Stimulated activated CD4-positive, alpha-beta T cell treated with anti-CD3 and anti-CD28 coated beads, Interleukin-1b, Interleukin-23, amount 100 ng/mL, for 1 hour (primary cell): ENCODE measurements at regions not wholly inside any gene's neighbourhood (a gene's known extent, or its start where the extent isn't known, plus 50 kb on each side); places are given as distances from the start of the nearest gene placed in this dataset.

Experiments used
- DNase-seq, 2 donors: peaks; one replicate each; pipeline ENCODE4 v3.0.0-alpha.2; 2020; ENCODE audit warnings: low read depth in 2 of 2

DNA sequence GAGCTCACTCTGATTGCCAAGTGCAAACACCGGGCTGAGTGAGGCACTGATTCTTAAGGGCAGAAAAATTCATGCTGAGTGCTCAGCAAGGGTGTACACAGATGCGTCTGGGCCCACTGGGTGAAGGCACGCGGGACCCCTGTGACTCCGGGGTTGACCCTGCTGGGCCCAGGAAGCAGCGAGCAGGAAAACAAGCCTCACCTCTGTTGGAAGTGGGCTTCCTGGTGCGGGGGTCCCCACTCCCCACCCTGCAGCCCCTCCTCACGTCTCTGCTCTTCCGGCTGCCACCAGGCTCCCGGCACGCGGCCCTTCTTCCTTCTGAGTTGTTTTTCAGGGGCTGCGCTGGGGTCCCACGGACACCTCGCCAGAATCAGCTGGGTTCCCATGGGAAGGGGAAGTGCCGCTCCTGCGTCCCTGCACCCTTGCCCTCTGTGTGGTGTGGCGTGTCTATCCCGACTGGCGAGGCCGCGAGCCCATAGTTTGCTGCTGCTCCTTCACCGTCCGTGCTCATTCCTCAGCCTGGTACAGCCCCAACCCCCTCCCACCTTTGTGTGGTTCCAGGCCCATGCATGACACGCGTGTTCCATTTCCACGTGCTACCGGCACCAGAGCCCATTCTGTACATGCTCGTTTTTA, 80.6 kb upstream of the BHLHE23 start:
- no peak for DNase-seq

GRCh38 chr20:63086421-63087235, 79.9 kb upstream of the BHLHE23 start:
- DNase-seq = no peak

DNA sequence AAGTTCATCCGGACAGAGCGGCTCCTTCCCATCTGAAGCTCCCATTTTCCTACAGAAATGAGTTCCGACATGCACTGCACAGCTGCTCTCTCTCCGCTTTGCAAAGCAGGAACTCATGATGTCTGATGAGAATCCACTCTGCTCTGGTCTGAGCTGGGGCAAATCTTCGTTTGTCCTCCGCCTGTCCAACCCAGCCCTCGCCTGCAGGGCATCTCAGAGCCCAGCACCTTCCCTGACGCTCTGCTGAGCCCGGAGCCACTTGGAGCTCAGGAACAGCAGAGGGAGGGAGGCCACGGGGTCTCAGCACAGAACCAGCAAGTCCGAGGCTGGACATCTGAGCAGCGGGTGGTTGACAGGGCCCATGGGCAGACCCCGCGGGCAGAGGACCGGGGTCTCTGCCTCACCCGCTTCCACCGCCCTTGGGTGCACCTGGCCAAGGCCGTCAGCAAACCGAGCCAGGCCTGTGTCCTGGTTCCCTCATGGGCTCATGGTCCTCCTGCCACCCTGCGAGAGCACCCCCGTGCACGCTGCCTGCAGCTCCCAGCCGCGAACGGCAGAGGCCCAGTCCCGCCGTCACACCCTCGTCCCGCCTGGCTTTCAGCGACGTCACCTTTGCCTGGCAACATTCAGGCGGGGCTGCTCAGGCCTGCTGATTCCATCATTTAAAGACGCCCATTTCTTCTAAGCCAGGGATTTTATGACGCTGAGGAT, 78.5 kb upstream of the BHLHE23 start:
- DNase-seq = no peak

- DNase-seq = no peak
Observed at GRCh38 chr20:63084563-63084927, 77.8 kb upstream of the BHLHE23 start.

DNA sequence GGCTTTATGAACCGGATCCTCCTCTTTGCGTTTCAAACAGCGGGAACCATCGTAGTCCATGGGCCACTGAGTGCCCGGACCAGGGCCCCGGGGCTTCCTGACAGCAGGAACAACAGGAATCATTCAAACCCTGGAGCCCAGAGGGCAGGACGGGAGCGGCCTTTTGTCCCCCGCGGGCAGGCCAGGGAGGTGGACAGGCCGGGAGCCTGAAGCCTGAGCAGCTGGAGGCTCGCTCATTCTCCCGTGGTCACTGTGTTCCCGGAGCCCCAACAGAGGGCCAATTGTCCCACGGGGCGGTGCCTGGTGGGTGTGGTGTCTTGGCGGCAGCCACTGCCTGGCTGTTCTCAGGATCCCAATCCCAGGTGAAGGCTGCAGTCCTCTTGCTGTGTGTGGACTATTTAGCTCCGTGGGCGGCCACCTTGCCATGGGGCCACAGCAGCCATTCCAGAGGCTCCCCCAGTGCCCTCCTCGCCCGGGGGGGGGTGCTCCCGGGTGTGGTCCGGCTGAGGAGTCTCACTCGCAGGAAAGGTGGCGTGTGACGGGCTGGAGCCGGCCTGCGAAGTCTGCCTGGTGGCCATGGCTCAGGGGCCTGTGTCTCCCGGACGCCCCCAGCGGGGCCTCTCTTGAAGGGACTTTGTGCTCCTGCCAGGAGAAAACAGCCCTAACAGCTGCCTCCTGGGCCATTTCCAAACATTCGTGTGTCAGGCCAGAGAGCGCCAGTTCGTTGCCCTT, 77.2 kb upstream of the BHLHE23 start:
- DNase-seq = no peak

DNA sequence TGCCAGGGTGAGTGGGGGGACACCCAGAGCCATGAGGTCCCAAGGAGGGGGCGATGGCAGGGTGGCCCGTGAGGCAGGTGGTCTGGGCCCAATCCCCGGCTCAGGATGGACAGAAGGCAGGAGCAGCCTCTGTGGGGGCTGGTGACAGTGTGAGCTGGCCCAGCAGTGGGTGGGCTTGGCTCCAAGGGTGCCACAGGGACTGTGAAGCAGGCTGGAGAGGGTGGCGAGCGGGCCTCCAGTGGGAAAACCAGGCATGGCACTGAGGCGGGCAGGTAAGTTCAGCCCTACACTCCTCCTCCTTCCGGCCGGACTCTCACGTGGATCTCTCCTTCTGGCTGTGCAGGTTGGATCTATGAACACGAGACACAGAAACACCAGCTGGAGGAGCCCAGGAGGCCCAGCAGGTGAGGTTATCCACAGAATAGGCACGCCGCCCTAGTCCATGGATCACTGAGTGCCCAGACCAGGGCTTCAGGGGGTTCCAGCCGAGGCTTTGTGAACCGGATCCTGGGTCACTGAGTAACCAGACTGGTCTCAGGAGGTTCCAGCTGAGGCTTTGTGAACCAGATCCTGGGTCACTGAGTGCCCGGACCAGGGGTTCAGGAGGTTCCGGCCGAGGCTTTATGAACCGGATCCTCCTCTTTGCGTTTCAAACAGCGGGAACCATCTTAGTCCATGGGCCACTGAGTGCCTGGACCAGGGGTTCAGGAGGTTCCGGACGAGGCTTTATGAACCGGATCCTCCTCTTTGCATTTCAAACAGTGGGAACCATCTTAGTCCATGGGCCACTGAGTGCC, 76.4 kb upstream of the BHLHE23 start:
- no peak for DNase-seq

GRCh38 chr20:63082308-63082938, 75.7 kb upstream of the BHLHE23 start:
- DNase-seq = no peak

DNA sequence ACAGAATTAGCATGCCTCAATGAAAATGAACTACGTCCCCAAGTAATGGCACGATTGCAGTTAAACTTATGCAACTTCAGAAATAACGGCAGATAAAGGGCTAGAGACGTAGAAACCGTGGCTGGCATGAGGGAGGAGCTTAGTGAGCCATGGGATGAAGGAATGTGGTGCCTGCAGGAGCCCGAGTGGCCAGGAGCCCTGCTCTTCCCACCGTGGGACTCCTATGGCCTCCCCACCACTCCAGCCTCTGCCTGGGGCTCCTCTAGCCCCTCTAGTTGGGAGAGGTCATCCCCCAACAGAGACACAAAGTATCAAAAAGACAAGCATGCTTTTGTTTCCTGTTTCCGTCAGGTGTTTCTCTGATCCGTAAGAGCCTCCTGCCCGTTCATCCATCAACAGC, 75.1 kb upstream of the BHLHE23 start:
- DNase-seq = no peak

- no peak for DNase-seq
Observed at GRCh38 chr20:63081351-63081750, 74.6 kb upstream of the BHLHE23 start.

GRCh38 chr20:63080811-63081210, 74.0 kb upstream of the BHLHE23 start:
- no peak for DNase-seq

- DNase-seq = no peak
Observed at GRCh38 chr20:63080411-63080810, 73.6 kb upstream of the BHLHE23 start.

- DNase-seq = no peak
Observed at GRCh38 chr20:63079971-63080370, 73.2 kb upstream of the BHLHE23 start.

- DNase-seq = no peak
Observed at GRCh38 chr20:63077705-63078104, 70.9 kb upstream of the BHLHE23 start.

GRCh38 chr20:63076421-63076820, 69.7 kb upstream of the BHLHE23 start:
- DNase-seq = no peak

- DNase-seq = no peak
Observed at GRCh38 chr20:63074631-63075030, 67.9 kb upstream of the BHLHE23 start.

- DNase-seq = no peak
Observed at GRCh38 chr20:63074182-63074581, 67.4 kb upstream of the BHLHE23 start.

DNA sequence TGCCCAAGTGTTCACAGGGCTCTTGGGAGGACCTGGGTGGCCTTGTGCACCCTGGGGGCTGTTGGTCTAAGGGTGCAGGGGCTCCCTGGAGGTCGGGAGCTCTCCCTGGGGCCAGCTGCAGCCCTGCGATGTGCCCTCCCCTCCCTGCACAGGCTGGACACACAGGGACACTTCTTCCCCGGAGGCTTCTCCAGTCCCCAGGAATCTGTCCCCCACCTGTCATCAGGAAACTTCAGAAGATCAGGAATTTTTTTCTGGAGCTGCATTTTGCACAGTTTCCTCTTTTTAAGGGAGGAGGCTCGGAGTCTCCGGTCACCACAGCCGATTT, 66.9 kb upstream of the BHLHE23 start:
- DNase-seq = no peak

DNA sequence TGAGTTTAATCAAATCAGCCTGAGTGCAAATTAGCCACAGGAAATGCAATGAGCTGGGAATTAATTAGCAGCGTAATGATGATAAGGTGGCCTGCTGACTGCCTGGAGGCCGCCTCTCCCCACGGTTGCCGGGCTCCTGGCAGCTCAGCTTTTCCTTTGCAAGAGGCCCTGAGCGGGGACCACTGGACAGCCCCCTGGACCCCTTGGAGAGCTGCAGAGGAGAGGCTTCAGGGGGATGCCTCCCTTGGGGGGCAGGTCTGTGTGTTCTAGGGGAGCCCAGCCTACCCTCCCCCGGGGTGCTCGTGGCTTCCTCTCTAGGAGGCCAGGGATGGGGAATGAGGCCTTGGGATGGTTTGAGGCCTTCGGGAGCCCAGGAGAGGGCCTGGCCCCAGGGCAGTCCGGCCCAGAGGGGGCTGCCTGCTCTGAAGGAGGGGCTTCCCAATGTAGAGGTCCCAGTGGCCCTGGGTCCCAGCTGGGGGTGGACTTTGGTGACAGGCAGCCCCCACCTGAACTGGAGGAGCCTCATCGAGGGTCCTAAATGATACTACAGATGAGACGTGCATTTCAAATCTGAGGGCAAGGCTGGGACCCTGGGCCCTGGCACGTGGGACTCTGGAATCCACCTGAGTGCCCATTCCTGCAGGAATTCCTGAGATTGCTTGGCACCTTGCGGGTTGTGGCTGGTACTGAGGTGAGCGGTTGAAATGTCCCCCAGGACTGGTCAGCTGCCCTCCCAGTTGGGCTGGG, 66.4 kb upstream of the BHLHE23 start:
- DNase-seq = no peak

DNA sequence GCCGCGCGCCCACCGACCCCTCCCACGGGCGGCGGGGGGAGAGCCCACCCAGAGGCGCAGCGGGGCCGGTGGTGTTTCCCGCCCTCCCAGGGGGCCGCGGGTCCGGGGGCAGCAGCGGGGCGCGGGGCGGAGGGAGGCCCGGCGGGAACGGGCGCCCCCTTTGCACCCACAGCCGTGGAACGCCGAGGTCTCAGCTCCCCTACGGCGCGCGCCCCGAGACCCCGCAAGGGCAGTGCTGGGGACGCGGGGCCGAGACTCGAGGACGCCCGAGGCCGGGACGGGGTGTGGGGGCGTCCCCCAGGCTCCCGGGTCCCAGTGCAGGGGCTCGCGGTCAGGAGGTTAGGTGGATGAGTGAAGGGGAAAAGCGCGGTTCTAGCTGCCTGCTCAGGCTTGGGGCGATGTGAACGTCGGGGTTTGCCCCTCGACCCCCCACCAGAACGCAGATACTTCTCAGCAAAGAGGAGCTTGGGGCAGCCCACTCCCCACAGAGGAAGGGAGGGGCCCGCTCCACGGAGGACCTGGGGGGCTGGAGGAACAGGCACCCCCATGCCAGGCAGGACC, 65.5 kb upstream of the BHLHE23 start:
- no peak for DNase-seq
